SHP77 (cell line): ENCODE measurements at regions not wholly inside any gene's neighbourhood (a gene's known extent, or its start where the extent isn't known, plus 50 kb on each side); places are given as distances from the start of the nearest gene placed in this dataset.

Experiments used
- DNase-seq, 2 experiments: peaks; one replicate each; lab custom pipeline; 2025; lab: John Stamatoyannopoulos, UW

DNA sequence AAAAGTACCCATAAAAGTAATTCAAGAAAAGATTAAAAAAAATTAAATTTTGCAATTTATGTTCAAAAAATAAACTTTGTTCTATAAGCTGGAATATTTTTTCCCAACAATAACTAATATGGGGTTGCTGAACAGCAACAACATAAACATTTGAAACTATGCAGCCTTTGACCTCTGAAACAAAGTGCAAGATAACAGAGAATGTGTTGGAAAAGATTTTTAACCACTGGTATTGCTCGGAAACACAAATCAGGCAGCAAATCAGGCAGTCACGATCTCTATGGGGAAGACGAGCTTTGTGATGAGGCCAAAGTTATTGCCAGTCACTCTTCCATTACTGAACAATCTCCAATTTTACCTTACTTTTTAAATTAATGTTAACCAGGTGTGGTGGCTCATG, 332.1 kb downstream of the PABPC4L start:
- no peak for DNase-seq

DNA sequence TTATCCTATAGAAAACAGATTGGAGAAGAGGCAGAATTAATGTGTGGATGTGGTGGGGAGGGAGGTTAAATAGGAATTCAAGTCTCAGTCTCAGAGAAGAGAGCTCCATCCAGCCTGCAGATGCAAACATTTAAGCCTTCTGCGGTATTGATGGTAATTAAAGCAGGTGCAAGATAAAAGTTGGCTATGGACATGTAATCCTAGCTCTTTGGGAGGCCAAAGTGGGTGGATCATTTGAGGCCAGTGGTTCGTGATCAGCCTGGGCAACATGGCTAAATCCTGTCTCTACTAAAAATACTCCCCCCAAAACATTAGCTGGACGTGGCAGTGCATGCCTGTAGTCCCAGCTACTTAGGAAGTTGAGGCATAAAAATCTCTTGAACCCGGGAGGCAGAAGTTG, 332.7 kb downstream of the PABPC4L start:
- DNase-seq: no peak

DNA sequence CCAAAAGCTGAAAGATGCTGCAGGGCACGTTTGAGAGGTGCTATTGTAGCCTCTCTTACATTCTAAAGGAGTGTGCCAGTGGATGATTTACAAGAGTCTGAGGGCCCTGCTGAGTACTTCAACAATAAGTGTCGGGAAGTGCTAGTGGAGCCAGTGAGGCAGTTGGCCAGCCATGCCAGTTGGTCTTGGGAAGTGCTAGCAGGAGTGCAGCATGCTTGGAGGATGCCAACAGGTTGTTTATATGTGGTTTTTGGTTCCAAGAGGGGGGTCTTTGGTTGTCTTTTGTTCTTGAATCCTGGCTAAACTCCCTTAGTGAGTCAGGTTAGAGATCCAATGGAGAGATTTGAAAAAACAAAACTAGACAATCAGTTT, 335.3 kb downstream of the PABPC4L start:
- no peak for DNase-seq

DNA sequence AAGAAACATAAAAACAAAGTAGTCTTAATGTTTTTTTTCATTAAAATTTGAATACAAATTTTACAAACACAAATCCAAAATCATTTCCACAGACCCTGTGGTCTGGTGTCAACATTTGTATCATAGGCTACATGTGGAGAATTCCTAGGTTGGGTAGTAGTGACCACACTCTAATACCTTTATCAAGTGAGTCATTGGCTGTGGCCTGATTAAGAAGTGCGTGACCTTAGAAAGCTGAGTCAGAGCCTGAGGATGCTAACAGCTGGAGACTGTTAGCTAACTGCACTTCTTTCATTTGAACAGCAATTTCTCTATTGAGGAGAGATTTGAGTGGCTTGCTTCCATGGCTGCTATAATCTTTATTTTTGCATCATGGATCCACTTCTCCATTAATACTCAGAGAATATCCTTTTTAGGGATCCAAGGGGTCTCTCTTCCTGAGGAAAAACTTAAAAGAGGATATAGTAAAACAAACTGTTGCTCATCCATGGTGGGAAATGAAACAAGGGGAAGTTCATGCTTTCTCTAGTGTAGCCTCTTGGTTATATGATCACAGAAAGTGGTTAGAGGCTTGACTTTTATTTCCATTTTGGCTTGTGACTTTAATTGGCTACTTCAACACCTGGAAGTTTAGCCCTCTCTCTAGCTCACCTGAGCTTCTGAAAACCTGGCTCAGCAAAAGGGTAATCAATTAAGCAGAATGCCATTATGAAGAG, 335.8 kb downstream of the PABPC4L start:
- no peak for DNase-seq

DNA sequence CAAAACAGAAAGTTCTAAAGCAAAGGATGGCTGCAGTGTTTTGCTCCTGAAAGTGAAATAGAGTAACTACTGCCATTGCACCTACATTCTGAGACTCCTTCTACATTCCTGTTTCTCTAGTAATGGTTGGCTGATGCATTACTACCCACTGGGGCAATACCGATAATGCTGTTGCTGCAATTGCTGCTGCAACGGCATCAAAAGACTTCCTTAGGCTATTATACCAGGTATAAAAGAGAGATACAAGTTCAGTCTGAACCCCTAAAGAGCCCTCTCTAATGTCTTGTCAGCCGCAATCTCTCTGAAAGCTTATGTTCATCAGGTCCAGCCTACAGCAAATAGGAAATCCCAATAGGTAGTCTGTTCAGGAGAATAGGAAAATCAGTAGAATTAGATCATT, 338.4 kb downstream of the PABPC4L start:
- DNase-seq: no peak

DNA sequence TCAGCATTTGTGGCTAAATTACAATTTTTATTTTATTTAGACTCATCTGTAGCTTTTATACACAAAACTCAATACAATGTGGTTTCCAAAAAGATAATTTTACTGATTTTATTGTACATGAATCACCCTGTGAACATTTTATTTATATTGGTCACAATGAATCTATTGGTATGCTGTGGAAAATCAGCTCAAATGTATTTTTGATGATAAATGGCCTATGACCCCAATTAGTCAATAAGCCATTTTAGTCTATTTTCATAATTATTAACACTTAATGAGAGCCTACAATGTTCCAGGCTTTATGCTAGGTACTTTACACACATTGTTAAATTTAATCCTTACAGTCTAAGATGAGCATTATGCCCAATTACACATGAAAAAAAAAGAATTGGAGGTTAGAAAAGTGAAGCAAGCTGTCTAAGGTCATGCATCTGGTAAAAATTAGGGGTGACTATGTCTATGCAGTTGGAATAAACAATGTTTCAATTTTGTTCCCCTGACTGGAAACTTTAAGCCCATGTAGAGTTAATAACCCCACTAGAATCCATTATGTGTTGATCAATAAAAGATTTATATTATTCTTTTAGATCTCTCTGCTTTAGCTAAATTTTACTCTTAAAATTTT, 344.7 kb downstream of the PABPC4L start:
- DNase-seq: no peak

DNA sequence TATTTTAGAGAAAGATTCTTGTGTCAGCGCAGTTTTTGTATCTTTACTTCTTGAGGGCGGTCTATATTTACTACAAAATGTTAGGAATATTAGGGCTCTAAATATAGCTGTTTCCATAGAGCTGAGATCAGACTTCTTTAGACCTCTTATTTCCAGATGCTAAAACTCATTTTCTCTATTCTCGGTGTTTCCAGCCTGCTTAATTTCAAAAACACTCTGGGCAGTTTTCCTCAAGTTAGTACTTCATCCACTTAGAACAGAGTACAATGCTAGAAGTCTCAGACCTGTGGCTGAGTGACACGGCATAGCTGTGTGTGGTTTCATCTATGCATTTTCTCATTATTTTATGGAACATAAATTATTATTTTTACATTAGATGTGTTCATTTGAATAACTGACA, 346.6 kb downstream of the PABPC4L start:
- DNase-seq: no peak

DNA sequence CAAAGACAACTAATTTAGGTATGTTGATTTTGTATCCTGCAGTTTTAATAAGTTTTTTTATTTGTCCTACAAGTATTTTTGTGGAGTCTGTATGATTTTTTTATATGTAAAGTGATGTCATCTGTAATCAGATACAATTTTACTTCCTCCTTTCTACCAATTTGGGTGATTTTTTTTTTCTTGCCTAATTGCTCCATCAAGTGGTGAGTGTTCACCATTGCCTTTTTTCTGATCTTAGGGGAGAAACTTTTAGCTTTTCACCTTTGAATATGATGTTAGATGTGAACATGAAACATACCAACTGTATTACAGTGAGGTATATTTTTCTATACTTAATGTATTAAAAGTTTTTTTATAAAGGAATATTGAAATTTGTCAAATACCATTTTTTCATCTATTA, 362.3 kb downstream of the PABPC4L start:
- no peak for DNase-seq

DNA sequence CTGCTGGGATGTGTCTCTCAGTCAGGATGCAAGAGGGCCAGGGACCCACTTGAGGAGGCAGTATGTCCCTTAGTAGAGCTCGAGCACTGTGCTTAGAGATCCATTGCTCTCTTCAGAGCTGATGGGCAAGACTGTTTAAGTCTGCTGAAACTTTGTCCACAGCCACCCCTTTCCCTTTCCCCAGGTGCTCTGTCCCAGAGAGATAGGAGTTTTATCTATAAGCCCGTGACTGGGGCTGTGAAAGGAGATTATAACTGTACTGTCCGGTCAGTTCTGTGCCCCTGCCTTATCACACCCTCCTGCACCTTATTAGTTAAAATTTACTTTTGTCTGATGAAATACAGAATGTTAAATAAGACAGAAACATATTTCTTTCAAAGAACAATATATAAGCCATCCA, 378.4 kb downstream of the PABPC4L start:
- no peak for DNase-seq

DNA sequence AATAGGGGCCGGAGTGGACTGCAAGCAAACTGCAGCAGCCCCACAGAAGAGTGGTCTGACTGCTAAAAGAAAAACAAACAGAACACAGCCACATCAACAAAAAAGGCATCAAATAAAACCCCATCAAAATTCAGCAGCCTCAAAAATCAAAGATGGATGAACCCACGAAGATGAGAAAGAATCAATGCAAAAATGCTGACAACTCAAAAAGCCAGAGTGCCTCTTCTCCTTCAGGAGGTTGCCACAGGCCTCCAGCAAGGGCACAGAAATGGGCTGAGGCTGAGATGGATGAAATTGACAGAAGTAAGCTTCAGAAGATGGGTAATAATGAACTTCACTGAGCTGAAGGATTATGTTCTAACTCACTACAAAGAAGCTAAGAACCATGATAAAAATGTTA, 388.6 kb downstream of the PABPC4L start:
- no peak for DNase-seq

DNA sequence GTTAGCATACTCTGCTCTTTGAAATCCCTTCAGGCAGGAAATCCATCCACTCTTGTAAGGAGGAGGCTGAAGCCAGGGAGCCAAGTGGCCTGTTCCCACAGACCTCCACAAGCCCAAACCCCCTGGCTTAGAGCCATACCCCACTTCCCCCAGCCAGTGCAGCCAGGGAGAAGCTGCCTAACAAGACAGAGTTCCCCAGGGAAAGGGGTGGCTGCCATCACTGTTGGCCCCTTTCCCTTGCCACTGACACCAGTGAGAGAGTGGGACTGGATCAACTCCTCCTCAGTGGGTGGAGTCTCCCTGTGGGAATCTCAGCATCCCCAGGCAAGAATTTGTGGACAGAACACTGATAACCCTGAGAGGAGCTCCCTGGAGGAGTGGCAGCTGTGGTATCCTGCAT, 389.4 kb downstream of the PABPC4L start:
- no peak for DNase-seq

DNA sequence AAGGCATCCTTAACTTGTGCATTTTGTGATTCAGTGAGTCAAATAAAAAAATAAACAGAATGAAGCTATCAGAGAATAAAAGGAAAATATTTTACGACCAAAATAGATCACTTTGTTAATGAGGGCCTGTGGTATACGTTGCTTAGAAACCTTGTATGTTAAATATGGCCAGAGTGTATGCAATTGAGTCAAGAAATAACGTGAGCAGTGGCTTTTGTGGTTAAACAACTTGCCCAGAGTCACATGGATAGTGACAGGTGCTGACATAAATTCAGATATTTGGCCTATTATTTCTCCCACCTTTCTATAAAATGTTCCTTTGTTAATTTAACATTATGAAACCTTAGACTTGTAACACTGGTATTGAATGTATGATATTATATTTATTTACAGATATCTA, 393.4 kb downstream of the PABPC4L start:
- no peak for DNase-seq

DNA sequence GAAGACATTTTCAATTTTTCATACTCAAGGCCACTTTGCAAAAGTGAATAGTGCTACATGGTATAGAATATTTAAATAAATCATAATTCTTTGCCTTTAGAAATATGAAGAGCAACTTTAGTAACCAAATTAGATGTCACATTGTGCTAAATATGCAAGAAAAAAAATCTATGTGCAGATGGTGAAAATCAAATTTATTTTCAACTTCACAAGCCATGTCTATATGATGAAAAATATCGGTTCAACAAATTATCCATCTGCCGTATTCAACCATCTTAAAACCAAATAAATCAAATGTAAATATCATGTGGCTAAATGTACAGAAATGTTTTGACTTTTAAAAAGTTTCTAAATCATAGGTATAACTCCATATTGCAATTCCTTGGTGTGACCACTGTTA, 398.2 kb downstream of the PABPC4L start:
- DNase-seq: no peak

DNA sequence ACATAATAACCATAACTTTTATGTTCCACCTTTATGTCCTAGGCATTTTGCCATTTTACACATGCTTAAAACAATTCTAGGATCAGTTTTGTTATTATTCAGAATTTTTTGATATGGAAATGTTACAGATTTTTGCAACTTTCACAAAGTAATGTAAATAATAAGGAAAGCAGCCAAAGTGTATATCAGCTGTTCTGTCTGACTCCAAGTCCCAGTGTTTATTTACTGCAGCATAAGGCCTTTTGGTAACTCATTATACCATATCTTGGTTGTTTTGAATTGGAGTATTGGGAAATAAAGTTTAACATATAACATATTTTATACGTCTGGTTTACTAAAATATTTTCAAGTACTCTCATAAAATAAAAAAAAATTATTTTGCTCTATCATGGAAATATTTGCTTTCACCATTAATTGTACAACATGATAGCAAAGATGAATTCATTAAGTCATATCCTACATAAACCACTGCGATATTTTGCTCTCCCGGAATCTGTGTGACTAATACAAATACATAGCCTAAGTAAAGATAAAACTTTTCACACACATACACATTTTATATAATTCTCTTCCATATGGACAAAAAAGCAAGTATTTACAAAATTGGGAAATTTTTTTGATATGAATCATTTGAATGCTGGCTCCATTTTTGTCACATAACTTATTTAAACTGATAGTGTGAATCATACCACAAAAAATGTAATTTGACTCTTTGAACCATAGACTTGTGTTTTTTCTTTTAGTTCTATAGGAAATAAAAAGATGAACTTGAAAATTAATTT, 399.0 kb downstream of the PABPC4L start:
- no peak for DNase-seq

DNA sequence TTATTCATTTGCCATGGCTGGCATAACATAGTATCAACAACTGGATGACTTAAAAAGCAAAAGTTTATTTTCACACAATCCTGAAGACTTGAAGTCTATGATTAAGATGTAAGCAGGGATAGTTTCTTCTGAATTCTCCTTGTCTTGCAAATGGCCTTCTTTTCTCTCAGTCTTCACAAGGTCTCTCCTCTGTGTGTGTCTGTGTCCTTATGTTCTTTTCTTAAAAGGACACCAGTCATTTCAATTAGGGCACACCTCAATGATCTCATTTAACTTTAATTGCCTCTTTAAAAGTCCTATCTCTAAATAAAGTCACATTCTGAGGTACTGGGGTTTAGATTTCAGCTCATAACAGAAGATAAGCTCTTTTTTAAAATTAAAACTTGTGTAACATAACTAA, 399.7 kb downstream of the PABPC4L start:
- no peak for DNase-seq

DNA sequence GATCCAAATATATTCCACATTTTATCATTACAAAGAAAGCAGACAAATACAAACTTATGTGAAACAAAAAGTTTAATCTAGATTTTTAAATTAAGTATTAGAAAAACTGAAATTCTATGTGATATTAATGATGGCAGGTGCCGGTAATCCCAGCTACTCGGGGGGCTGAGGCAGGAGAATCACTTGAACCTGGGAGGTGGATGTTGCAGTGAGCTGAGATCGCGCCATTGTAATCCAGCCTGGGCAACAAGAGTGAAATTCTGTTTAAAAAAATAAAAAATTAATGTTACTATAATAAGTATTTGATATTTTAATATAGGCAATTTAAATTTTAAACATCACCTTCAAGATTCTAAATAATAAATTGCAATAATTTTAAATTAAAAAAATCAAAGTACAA, 400.6 kb downstream of the PABPC4L start:
- DNase-seq: no peak

DNA sequence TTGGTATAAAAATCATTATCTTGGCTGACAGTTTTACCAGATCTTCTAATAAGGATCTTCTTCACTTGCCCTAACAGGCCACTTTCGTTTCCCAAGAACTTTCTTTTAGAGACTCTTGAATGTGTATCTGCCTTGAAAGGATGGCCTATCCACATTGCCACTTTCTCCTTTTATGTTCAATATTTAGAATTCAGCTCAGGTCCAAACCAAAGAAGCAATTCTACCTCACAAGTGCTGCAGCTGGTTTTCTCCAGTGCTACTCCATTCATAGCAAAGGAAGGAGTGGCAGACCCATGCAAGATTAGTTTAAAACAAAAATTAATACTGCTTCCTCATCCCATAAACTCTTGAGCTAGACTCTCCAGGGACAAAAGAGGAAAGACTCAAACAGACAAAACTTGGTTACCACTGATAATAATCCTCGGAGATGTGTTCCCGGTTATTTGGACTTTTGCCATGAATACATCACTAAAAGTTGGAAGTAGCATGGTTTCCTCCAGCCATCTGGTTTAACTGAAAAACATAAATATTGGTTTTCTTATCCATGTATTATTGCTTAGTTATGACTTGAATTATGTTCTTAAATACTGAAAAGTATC, 401.8 kb downstream of the PABPC4L start:
- DNase-seq: no peak

DNA sequence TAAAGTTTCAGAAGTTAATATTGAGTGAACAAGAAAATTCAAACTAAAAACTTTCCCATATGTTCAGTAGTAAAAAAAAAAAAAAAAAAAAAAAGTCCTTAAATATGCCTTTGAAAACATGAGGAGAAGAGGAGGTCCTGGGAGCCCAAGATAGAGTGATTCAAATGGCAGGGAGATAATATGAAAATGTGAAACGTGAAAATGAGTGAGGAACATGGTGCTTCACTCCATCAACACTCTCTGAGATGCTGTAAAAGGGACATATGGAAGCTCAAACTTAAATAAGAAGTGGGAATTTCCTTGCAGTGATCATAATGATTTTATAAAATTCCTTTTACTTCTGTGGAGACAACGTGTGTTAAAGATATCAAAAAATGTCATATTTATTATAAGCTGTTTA, 423.9 kb downstream of the PABPC4L start:
- DNase-seq: no peak

DNA sequence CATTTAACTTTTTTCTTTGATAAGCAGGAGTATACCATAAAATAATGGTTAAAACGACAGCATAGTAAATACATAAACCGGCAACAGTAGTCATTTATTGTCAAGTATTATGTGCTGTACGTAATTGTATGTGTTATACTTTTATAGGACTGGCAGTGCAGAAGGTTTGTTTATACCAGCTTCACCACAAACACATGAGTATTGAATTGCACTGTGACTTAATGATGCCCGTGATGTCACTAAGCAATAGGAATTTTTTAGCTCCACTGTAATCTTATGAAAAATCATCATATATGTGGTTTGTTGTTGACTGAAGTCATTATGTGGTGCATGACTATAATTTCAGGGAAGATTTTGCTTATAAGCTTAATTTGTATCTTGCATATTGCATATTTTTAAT, 424.6 kb downstream of the PABPC4L start:
- no peak for DNase-seq

DNA sequence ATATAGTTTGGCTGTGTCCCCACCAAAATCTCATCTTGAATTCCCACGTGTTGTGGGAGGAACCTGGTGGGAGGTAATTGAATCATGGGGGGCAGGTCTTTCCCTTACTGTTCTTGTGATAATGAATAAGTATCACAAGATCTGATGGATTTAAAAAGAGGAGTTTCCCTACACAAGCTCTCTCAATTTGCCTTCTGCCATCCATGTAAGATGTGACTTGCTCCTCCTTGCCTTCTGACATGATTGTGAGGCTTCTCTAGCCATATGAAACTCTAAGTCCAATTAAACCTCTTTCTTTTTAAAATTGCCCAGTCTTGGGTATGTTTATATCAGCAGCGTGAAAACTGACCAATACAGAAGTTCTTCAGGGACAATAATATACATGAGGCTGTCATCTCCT, 425.1 kb downstream of the PABPC4L start:
- no peak for DNase-seq

DNA sequence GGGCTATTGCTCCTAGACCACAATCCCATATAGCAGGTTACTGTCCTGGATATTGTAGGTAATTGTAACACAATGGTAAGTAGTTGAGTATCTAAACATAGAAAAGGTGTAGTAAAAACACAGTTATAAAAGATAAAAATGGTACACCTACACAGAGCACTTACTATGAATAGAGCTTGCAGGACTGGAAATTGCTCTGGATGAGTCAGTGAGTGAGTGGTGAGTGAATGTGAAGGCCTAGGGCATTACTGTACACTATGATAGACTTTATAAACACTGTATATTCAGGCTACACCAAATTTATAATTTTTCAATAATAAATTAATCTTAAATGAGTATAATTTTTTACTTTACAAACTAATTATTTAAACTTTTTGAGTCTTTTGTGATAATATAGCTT, 425.7 kb downstream of the PABPC4L start:
- DNase-seq: no peak

DNA sequence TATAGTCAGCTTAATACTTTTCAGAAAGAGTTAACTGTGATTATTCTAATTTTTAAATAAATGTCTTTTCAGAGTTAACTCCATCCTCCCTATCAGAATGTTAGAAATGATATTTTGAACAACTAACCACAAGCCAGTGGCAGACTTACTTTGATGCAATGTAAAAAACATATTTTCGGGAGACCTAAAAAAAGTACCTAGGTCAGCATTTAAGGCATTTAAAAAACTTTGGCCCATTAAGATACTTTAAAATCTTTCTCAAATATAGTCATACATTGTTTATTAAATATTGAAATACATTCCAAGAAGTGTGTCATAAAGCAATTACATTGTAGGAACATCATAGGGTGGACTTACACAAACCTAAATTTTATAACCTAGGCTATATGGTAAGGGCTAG, 426.1 kb downstream of the PABPC4L start:
- DNase-seq: no peak

DNA sequence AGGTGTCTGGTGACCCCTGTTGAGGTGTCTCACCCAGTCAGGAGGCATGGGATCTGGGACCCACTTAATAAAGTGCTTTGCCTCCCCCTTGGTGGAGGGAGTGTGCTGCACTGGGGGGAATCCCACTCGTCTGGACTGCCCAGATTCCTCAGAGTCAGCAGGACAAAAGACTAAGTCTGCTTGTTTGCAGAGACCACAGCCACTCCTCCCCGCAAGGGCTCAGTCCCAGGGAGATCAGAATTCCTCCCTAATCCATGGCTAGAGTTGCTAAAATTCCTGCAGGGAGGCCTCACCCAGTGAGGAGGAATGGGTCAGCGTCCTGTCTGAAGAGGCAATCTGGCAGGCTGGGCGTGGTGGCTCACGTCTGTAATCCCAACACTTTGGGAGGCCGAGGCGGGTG, 442.2 kb downstream of the PABPC4L start:
- no peak for DNase-seq
